GM21526 (cell line): ENCODE measurements at regions not wholly inside any gene's neighbourhood (a gene's known extent, or its start where the extent isn't known, plus 50 kb on each side); places are given as distances from the start of the nearest gene placed in this dataset.
"Not testable (repeated sequence)": the region's sequence is repeated elsewhere in the genome, so short reads cannot be mapped to it uniquely, and the experiment has no call there.

Experiments used
- ATAC-seq: cut with Tn5 transposase; IDR thresholded peaks from one replicate; pipeline ENCODE4 v1.9.1; 2021; ENCODE audit warnings: moderate library complexity; ENCODE audit not compliant: unreplicated experiment, low FRiP score

- no peak for ATAC-seq
These were observed 107.2 kb upstream of the MARK1 start for GRCh38 chr1:220420726-220421125.

DNA sequence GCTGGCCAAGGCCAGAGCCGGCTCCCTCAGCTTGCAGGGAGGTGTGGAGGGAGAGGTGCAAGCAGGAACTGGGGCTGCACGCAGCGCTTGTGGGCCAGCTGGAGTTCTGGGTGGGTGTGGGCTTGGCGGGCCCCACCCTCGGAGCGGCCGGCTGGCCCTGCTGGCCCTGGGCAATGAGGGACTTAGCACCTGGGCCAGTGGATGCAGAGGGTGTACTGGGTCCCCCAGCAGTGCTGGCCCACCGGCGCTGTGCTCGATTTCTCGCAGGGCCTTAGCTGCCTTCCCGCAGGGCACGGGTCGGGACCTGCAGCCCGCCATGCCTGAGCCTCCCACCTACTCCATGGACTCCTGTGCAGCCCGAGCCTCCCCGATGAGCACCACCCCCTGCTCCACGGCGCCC, 115.6 kb upstream of the MARK1 start:
- not testable (repeated sequence) for ATAC-seq

- no peak for ATAC-seq
These were observed 117.3 kb upstream of the MARK1 start for GRCh38 chr1:220410611-220411010.

DNA sequence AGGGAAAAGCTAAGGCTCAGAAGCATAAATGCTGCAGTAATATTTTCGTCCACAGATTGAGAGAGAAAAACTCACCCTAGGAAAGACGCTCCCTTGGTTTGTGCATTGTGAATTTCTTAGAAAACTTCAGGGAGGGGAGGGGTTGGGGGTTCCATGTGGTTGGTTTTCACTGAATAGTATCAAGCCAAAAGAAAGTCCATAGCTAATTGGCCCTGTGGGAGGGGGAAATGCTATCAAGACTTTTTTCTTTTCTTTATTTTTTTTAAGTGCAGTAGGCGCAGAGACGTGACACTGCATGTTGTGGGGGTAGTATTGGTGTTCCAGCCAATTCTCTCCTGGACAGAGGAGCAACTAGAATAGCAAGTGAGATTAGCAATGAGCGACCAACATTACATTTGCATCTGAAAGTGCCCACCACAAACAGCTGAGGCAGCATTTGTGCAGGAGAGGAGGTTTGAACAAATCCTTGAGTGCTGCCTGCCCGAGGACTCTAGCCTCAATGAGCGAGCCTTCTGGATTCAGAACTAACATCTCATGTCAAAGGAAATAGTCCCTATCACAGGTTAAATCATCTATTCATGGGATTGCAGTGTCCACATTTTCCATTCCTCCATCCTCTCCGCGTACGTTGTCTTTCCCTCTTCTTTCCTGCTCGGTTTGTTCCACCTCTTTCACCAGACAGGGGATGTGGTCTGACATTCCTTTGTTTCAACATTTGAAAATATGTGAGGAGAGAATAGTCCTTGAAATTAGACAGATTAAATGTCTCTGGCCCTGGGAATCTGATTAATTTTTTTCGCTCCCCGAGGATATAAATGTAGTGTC, 118.0 kb upstream of the MARK1 start:
- ATAC-seq = no peak

GRCh38 chr1:220407191-220407590, 120.7 kb upstream of the MARK1 start:
- ATAC-seq = no peak

- ATAC-seq = no peak
These were observed 126.0 kb upstream of the RAB3GAP2 start for GRCh38 chr1:220398238-220398637.

- ATAC-seq = no peak
These were observed 119.2 kb upstream of the RAB3GAP2 start for GRCh38 chr1:220391491-220391890.

GRCh38 chr1:220389634-220390033, 117.4 kb upstream of the RAB3GAP2 start:
- ATAC-seq = no peak

DNA sequence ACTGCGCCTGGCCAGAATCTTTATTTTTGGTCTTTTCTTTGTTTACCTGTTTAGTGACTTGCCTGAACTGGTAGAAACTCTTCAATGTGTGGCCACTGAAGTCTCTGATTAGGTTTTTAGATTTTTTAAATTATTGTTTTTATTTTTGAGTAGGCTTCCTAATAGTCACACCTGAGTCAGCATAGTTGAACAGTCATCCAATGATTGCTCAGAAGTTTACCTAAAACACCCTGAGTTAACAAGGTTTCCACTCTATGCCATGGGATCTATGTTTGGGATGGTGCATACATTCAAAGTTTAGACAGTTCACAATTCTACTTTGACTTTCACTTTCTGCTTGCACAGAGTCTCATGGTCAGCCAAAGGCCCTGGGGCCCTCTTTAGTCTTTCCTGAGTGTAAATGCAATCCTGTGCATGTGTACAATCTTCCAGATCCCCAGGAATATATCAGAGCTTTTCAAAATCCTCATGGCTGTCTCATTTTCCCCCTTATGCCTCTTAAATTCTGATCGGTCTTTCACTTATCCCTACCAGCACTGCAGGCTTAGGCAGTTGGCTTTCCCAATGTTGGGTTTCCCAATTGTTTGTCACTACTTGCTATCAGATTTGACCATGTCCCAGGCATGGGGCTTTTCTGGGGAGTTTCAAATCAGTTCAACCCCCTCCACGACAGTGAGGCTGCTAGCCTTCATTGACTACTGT, 114.4 kb upstream of the RAB3GAP2 start:
- no peak for ATAC-seq

GRCh38 chr1:220385158-220385557, 112.9 kb upstream of the RAB3GAP2 start:
- ATAC-seq = no peak

- ATAC-seq = no peak
These were observed 110.7 kb upstream of the RAB3GAP2 start for GRCh38 chr1:220382994-220383393.

- ATAC-seq = peak; percentile 77
These were observed 108.6 kb upstream of the RAB3GAP2 start for GRCh38 chr1:220380885-220381284.

- no peak for ATAC-seq
These were observed 106.5 kb upstream of the RAB3GAP2 start for GRCh38 chr1:220378571-220379302.

GRCh38 chr1:220375715-220376114, 103.5 kb upstream of the RAB3GAP2 start:
- no peak for ATAC-seq

DNA sequence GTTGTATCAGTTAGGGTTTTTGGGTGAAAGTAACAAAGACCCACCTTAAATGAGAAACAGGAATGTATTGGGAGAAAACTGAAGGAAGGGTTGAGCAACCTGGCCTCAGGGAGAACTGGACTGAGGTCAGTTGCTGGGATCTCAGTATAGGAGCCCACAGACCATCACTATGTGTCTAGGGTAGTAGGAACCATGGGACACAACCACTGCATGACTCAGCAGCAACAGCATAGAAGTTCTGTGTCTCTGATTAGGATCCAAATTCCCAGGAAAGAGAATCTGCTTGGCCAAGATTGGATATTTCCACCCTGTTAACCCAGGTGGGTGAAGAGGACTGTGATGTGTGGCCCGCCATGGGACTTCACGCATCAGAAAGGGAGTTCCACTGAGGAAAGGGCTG, 102.2 kb upstream of the RAB3GAP2 start:
- ATAC-seq = no peak

DNA sequence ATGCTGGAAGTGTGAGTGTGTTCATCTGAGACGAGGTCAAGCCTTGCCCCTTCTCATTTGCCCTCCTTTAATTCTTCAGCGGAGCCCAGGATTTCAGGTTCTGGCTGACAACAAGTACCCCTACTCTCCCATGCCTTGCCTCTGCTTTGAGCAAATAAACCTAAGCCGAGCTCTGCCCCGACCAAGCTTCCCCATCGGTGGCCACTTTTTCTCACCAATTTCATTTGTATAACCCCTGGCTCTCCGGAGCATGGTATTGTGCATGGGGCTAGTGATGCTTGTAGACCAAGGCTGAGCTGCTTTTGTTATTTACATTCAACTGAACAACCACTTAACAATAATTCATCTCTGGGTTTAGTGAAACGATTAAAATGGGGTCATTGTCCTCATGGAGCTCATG, 100.2 kb upstream of the RAB3GAP2 start:
- ATAC-seq = no peak

GRCh38 chr1:220371324-220371723, 99.1 kb upstream of the RAB3GAP2 start:
- ATAC-seq = no peak

- no peak for ATAC-seq
These were observed 97.9 kb upstream of the RAB3GAP2 start for GRCh38 chr1:220370041-220370700.

GRCh38 chr1:220369511-220369910, 97.3 kb upstream of the RAB3GAP2 start:
- ATAC-seq = no peak

GRCh38 chr1:220368352-220369265, 96.4 kb upstream of the RAB3GAP2 start:
- no peak for ATAC-seq
